PFSK-1 (cell line): ENCODE measurements at regions not wholly inside any gene's neighbourhood (a gene's known extent, or its start where the extent isn't known, plus 50 kb on each side); places are given as distances from the start of the nearest gene placed in this dataset.

ENCODE experiments used
- POLR2AphosphoS5 ChIP-seq: IDR thresholded peaks from 2 replicates; pipeline ENCODE4 v1.6.1; 2012; ENCODE audit warnings: low read depth, mild to moderate bottlenecking, control low read depth, low read length, moderate library complexity
- REST ChIP-seq, 2 experiments: IDR thresholded peaks; 2 replicates each; pipeline versions ENCODE4 v1.6.1 to v1.8.0; 2011 to 2012; ENCODE audit warnings: low read depth in 2 of 2, low read length in 2 of 2, control low read depth in 1 of 2, inconsistent platforms in 1 of 2, mild to moderate bottlenecking in 1 of 2, moderate library complexity in 1 of 2; ENCODE audit not compliant: insufficient read depth in 1 of 2
- TAF1 ChIP-seq: IDR thresholded peaks from 2 replicates; pipeline ENCODE4 v1.6.1; 2012; ENCODE audit warnings: low read length, control low read depth, borderline replicate concordance; ENCODE audit not compliant: insufficient read depth

DNA sequence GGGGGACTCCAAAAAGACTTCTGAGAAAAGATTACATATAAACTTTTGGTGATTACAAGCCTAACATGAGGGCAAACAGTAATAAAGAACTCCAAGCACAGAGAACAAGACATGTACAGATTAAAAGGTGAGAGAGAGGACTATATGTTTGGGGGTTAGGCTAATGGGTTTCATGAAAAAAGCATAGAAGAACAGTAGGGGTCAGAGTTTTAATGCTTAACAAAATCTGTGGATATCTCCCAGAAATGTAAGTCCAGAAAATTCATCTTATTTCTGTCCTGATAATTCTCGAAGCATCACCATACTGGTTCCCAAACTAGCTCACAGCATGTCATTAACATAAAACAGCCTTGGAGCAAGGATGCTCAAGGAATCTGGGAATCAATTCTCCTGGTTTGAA lies 137.2 kb downstream of the ARRDC3 start:
- TF ChIP-seq POLR2AphosphoS5 (no peak), REST (IDR thresholded peaks at IDR 0.05; ENCODE audit: insufficient read depth in 1 of 2, low read depth in 2 of 2, low read length in 2 of 2) (no peak), TAF1 (no peak)
